22Rv1 (cell line): ENCODE measurements at regions not wholly inside any gene's neighbourhood (a gene's known extent, or its start where the extent isn't known, plus 50 kb on each side); places are given as distances from the start of the nearest gene placed in this dataset.

ENCODE experiments used
- H3K27ac ChIP-seq: fragments of 450-650 bp; 2 replicates; pipeline ENCODE4 v1.5.1; 2017
- ZFX ChIP-seq: fragments of 450-650 bp; IDR thresholded peaks from 2 replicates; pipeline ENCODE4 v1.6.1; 2017; ENCODE audit warnings: antibody characterized with exemption, borderline replicate concordance
- TF ChIP-seq, protein P1 (sequence below): fragments of 450-650 bp; IDR thresholded peaks from 2 replicates; pipeline ENCODE4 v1.5.1; 2017; ENCODE audit warnings: mild to moderate bottlenecking

DNA sequence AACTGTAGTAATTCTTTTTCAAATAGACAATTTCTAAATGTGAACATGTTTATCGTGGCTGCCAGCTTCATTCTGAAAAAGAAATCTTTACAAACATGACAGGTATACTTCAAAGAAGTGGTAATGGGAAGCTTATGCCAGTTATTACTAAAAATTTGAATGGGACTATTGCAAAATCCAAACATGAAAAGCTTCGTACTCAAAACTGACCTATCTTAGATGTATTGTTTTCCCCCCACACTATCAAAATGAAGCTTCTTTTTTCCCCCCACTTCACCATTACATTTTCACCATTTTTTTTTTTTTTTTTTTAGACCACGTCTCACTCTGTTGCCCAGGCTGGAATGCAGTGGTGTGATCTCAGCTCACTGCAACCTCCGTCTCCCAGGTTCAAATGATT, 50.4 kb upstream of the SERTAD2 start:
- no peak for TF ChIP-seq ZFX
- TF ChIP-seq, protein P1, sequence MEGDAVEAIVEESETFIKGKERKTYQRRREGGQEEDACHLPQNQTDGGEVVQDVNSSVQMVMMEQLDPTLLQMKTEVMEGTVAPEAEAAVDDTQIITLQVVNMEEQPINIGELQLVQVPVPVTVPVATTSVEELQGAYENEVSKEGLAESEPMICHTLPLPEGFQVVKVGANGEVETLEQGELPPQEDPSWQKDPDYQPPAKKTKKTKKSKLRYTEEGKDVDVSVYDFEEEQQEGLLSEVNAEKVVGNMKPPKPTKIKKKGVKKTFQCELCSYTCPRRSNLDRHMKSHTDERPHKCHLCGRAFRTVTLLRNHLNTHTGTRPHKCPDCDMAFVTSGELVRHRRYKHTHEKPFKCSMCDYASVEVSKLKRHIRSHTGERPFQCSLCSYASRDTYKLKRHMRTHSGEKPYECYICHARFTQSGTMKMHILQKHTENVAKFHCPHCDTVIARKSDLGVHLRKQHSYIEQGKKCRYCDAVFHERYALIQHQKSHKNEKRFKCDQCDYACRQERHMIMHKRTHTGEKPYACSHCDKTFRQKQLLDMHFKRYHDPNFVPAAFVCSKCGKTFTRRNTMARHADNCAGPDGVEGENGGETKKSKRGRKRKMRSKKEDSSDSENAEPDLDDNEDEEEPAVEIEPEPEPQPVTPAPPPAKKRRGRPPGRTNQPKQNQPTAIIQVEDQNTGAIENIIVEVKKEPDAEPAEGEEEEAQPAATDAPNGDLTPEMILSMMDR: no peak
- H3K27ac ChIP-seq: no peak overlapping the region

DNA sequence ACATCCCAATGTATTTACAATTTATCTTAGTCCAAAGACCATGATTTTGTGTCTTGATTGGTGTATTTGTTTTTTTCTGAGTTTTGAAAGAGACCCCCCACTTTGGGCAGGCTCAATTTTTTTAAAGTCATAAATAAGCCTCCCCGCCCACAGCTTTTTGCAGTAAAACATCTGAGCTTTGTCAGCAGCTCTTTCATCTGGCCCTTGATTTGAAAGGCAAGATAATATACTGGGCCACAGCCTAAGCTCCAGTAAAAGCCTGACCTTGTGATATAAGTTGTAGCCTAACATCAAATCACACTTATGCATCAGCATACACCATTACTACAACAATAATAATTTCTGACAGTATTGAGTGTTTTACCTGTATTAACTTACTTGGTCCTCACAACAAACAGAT, 51.3 kb upstream of the SERTAD2 start:
- TF ChIP-seq ZFX: no peak
- TF ChIP-seq, protein P1: no peak
- H3K27ac ChIP-seq: no peak overlapping the region

DNA sequence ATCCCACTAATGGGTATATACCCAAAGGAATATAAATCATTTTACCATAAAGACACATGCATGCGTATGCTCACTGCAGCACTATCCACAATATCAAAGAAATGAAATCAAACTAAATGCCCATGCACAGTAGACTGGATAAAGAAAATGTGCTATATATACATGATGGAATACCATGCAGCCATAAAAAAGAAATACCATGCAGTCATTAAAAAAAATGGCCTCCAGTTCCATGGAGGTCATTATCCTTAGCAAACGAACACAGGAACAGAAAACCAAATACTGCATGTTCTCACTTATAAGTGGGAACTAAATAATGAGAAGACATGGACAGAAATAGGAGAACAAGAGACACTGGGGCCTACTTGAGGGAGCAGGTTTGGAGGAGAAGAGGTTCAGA, 53.6 kb upstream of the SERTAD2 start:
- no peak overlapping the region for H3K27ac ChIP-seq
- TF ChIP-seq, protein P1: no peak
- TF ChIP-seq ZFX: no peak

DNA sequence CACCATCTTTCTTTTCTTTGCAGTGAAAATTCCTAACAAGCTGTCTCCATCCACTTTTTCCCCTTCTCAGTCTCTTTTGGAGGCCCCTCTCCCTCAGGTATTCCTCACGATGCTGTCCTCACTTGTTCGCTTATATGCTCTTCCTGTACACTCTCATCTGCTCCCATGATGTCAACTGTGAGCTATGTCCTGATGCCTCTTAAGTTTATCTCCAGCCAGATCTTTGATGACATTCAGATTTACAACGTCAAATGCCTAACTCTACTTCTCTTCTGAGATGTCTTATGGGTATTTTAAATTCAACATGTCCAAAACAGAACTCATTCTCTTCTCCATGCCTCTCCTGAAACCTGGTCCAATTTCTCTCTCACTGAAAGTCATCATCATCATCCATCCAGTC, 55.1 kb upstream of the SERTAD2 start:
- TF ChIP-seq, protein P1: no peak
- TF ChIP-seq ZFX: no peak
- H3K27ac ChIP-seq: no peak overlapping the region

DNA sequence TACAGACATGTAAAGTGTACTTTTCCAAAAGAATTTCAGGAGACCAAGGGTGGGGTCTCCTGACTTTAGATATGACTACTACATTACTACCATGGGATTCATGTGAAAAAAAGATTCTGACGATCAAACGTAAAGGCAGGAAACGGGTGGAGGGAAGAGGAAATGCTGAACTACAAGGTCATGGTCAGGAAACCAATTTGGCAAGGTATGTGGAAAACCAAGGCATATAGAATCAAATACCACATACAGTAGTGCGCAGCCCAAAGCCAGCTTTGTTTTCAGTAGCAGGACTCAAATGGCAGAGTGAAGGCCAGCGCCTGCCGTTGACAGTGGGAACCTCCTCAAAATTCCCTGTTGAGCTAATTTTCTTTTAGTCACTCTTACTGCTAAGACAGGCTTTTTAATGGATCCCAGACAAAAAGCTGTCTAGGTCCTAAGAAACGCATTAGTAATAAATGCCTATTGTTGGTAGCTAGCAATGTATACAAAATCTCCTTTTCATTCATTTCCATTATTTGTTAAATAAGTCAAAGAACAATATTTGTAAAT, 57.6 kb upstream of the SERTAD2 start:
- no peak overlapping the region for H3K27ac ChIP-seq
- TF ChIP-seq, protein P1: no peak
- no peak for TF ChIP-seq ZFX

DNA sequence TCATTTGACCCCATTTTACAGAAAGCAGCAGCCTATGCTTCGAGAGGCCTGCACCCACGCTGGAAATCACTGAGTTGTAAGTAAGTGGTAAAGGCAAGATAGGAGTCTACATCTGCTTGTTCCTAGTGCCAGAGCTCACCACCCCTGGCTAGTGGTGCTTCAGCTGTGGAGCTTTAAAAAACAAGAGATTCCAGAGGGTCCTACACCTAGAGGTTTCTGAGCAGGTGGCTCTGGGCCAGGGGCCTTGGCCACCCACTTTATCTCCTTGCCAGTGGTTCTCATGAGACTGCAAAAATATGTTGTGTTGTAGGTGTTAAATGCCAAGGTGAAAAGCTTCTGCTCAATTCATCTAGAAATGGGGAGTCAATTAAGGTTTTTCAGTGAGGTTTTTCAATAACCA, 60.0 kb upstream of the SERTAD2 start:
- TF ChIP-seq, protein P1: no peak
- TF ChIP-seq ZFX: no peak
- no peak overlapping the region for H3K27ac ChIP-seq

DNA sequence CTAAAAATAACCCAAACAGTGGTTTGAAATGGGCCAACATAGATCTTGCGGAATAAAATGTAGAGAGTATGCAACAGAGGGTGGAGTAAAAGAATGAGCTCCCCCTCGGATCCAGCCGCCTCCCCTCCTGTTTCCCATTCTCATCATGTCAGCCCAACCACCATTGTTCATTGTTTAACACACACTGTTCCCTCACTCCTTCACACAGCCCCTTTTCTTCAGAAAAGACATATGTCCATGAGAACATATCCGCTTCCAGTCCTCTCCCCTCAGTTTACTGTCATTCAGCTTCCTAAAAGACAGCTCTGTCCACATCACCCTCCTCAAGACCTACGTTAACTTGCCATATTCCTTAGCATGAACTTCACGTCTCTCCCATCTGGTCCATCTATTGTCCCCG, 62.9 kb upstream of the SERTAD2 start:
- no peak for TF ChIP-seq ZFX

DNA sequence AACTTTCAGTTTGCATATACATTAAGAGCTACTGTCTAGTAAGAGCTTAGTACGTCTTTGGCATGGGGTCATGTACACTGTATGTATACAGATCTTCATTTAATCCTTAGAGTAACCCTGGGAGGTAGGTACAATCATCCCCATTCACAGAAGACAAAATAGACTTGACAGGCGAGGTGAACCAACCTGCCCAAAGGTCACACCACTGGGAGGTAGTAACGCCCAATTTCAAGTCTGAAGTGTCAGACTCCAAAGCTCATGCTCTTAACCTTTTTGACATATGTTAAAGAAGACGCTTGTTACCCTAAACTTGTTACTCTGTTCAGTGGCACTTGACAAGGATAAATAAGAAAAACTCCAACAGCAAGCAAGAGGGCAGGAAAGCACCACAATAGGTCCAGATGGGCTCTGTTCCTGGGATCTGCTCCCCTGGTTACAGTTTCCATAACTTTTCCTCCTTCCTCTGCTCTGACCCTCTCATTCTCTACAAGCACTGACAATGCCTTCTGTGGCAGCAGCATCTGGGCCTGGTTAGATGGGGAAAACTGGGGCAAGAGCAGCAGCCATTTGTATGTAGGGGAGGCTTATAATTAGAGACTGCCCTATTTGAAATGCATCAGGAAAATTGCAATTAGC, 64.7 kb upstream of the SERTAD2 start:
- H3K27ac ChIP-seq: no peak overlapping the region
- TF ChIP-seq, protein P1: no peak
- TF ChIP-seq ZFX: no peak

More for the DNA sequence above, 62.9 kb upstream of the SERTAD2 start:
- no peak overlapping the region for H3K27ac ChIP-seq
